Activated CD8-positive, alpha-beta memory T cell treated with anti-CD3 and anti-CD28 coated beads for 36 hours (primary cell): ENCODE measurements at regions not wholly inside any gene's neighbourhood (a gene's known extent, or its start where the extent isn't known, plus 50 kb on each side); places are given as distances from the start of the nearest gene placed in this dataset.
"Not testable (repeated sequence)": the region's sequence is repeated elsewhere in the genome, so short reads cannot be mapped to it uniquely, and the experiment has no call there.

Experiments used
- CTCF ChIA-PET: fragments of 350-600 bp; sonication (Branson Sonifier 250); formaldehyde crosslinking; loops from one replicate; lab custom pipeline; 2021; ENCODE audit warnings: antibody characterized with exemption; lab: Charles Lee
- POLR2A ChIA-PET: fragments of 350-600 bp; sonication (Branson Sonifier 250); formaldehyde crosslinking; loops from one replicate; lab custom pipeline; 2021; ENCODE audit warnings: antibody characterized with exemption; lab: Charles Lee

DNA sequence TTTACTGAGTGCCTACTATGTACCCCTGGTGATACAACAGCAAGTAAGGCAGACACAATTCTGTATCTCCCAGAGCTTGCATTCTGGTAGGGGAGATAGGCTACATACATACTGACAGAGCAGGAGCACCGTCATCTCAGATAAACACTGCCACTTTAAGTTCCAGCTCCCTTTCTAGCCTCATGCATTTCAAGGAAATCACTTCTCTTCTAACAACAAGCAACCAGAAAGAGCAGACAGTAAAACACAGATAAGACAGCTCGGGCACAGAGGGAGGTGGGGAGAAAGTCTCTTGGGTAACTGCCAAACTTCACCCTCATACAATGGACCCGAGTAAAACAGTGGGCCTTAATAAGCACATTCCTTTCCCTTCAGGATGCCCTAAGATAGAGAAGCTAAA, 169.6 kb downstream of the UTP18 start:
- CTCF ChIA-PET, POLR2A ChIA-PET: not testable (repeated sequence)

DNA sequence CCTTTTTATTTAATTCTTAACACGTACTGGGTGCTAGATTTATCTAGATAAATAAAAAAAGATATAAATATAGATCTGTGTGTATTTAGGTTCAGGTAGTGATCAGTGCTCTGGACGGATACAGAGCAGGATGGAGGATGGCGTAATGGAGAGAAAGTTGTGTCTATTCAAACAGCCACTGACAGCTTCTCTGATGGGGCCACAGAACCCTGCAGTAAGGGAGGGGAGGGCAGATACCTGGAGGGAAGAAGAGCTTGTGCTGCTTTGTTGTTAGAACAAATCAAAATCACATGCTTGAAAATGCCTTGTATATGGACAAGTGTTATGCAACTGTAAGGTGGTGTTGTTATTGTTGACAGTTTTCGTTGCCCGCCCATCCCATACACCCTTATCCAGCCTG, 170.2 kb downstream of the UTP18 start:
- CTCF ChIA-PET = no interaction called here

DNA sequence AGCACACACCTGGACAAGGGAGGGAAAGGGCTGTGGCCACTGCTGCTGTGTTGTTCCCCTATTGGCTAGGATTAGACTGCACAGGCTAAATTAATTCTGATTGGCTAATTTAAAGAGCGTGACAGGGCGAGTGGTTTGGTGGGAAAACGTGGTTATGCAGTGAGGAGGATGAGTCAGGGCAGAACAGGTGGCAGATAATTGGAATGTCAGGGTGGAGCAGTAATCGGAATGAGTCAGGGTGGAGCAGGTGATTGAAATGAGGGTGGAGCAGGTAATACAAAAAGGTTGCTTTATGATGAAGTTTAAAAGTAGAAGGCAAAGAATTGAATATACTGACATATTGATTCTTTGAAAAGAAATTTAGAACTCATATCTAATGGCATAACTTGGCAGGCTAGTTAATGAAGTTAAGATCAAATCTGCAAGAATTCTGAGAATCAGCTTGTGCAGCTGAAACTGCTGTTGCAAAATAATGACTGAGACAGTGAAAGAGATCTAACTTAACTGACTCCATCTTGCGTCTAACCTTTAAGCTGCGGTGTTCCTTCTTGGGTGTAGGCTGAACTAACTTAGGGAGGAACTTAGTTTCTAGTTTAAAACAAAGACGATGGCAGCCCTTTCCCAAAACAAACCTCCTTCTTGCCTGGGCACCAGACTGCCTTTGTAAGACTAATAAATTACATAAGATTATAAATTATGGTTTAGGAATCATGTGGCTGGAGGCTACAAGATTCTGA, 174.3 kb downstream of the UTP18 start:
- ChIA-PET POLR2A (no interaction called here), CTCF (no interaction called here)

More for the DNA sequence above, 170.2 kb downstream of the UTP18 start:
- POLR2A ChIA-PET = no interaction called here

DNA sequence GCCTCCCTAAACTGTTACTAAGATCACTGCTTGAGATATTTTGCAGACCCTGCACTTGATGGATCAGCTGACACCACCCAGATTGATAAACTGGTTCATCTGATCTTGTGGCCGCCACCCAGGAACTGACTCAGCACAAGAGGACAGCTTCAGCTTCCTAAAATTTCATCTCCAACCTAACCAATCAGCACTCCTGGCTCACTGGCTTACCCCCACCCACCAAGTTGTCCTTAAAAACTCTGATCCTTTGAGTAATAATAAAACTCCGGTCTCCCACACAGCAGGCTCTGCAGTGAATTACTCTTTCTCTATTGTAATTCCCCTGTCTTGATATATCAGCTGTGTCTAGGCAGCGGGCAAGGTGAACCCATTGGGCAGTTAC, 174.8 kb downstream of the UTP18 start:
- ChIA-PET POLR2A (no interaction called here), CTCF (no interaction called here)

DNA sequence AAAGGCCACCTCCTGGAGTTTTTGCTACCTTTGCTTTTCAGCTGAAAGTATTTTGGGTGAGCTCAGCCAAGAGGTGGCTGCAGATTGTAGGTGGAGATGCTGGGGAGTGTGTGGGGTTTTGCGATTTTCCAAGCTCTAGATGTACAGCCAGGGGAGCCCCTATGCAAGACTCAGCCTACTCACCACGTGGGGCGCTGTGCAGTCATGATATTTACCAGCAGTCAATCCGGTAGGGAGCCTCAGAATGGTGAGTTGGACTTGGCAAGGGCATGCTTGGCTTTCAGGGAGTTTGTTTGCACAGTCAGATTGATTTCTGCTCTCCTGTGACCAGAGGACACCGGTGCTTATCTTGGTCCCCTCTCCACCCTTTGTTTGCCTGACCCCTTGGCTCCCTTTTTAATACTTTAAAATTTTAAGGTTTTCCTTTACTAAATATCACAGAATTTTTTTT, 175.3 kb downstream of the UTP18 start:
- CTCF ChIA-PET = interaction anchor here (1.1 kb wide), 1 partner anchor 26 kb away, joined by 3 read pairs; no protein-coding TSS in a partner anchor
- POLR2A ChIA-PET = no interaction called here

DNA sequence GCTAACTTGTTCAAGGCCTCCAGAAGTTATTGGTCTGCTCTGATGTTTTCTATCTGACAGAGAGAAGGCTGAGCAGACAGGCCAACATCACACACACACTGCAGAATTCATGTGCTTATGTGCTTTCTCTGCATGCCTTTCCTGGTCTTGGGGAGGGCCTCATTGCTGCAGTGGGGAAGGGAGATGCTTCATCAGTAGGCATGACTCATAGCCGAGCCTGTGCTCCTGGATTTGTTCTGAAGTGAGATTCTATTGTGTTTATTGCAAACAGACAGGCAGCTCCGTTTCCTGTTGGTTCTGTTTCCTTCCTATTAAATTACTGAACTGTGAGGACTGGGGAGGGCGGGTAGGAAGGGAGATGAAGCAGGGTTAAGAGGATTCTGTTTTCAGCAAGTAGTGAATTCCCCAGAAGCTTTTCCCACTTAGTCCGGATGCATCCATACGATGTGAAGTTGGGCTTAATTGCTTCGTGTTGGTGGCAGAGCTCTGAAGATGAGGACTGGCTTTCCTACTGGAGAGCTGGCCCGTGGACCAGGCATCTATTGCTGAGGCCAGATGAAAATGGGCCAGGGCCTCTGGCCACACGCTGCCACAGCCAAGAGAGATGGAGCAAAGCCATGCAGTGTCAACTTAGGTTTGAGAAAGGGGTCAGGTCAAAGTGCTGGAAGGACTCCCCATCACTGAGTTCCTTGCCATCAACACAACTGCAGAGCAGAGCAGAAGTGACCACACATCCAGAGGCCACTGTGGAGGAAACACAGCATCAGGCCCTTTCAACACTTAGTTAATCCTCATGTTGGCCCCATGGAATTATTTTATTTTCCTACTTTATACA, 179.3 kb downstream of the UTP18 start:
- ChIA-PET CTCF (no interaction called here), POLR2A (no interaction called here)

DNA sequence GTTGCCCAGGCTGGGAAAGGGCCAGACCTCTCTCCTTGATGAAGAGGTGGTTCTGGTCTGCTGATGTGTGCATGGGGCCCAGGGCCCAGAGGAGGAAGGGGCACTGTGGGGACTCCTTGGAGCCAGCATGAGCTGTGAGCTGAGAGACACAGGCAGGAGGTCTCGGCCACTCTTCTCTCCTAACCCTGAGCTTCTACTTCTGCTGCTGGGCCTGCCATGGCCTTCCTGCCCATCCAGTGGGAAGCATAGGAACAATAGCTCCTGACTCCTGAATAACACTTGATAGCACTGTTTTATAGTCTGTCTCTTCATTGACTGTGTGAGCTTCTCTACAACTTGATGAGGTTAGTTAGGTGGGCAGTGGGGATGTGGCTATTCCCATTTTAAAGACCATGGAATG, 181.1 kb downstream of the UTP18 start:
- POLR2A ChIA-PET = no interaction called here
- CTCF ChIA-PET = interaction anchor here (0.9 kb wide), 1 partner anchor 70 kb away, joined by 3 read pairs; no protein-coding TSS in a partner anchor

DNA sequence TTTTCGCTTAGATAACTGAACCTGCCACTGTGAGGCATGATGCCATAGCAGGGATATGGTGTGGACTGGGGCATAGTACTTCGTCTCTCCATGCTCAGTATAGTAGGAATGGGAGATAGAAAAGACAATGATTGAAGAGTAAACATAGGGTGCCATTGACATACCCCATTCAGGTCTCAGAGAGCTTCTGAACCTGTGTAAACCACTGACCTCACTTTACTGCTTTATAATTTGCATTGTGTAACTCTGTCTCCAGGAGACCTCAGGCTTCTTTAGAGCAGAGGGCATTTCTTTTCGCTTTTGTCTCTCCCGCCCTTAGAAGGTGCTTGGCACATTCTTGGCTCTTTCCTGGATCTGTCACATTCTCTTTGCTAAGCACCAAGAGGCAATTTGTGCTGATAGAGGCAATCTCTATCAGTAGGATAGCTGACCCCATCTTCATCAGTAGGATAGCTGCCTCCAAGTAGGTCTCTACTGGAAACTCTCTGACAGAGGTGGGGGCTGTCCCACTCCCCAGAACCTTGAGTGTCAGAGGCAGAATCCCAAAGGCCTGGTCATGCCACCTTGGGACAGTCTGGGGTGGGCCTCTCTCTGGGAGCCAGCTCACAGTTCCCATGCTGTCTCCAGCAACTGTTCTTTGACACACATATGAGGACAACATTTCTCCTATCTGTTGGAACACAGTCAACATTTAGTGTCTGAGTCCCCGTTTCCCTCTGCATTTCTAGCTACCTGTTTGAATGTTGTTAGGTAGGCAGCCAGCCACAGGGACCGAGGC, 181.9 kb downstream of the UTP18 start:
- ChIA-PET CTCF (interaction anchor here (0.9 kb wide), 1 partner anchor 71 kb away, joined by 3 read pairs; no protein-coding TSS in a partner anchor), POLR2A (no interaction called here)

DNA sequence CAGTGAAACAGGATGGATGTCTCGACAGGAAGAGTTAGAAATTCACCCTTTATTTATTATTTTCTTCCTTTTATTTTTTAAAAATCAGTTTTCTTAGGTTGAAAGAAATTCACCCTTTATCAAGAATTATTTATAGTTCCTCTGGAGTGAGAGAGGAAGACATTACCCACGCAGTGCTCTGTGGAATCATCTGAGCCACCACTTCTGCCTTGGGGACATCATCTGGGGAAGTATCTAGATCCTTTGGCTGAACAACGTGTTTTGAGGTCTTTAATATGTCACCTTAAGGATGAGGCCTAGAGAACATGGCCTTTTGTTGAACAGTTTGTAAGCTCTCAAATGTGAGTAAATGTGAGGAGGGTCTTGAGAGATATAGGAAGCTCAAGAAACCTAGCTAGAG, 183.3 kb downstream of the UTP18 start:
- POLR2A ChIA-PET = no interaction called here
- CTCF ChIA-PET = no interaction called here

DNA sequence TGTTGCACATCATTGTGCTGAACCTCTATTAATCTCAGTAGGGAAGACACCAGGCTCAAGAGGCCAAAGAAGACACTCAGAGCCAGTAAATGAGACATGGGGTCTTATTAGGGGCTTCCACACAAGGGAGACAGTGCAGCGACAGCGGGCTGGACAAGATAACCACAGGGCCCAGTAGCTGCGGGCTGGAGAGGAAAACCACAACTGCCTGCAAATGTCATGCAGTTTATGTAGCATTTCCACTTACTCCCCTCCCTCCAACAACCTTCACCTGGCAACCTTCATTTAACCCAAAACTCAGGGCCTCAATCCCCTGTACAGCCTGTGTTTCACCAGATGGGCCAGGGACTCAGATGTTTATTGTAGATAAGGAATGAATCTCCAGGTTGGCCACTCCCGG, 185.6 kb downstream of the UTP18 start:
- POLR2A ChIA-PET = no interaction called here
- CTCF ChIA-PET = no interaction called here

DNA sequence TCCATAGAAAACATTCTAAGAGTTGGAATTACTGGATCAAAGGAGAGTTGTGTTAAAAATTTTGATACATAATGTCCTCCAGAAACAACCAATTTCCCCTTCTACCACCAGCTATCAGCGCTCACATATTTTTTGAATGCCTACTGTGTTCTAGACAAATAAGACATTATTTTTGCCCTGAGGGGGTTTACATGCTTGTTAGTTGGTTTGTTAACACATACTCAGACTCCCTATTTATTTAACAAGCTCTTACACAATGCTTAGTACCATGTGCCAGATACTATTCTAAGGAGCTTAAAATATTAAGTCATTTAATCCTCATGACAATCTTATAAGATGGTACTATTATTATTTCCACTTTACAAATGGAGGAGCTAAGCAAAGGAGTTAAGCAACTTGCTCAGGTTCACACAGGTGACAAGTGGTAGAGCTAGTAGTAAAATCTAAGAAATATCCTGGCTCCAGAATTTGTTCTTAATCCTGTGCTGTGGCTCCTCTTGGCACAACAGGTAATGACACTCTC, 194.2 kb downstream of the UTP18 start:
- ChIA-PET POLR2A (no interaction called here), CTCF (no interaction called here)

DNA sequence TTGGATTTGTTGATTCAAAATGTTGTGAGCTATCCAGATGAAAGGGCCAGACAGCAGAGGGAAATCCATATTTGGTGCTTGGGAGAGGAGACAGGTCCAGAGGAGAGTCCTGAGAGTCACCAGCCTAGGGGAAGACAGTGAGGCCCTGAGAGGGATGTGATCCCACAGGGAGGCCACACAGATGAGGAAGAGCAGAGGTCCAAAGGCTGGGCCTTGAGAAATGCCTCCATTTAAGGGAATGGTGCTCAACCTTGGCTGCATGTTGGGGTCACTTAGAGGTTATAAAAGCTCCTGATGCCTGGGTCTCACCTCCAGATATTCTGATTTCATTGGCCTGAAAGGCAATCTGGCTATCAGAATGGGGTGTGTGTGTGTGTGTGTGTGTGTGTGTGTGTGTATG, 194.9 kb downstream of the UTP18 start:
- CTCF ChIA-PET = no interaction called here
- POLR2A ChIA-PET = no interaction called here

DNA sequence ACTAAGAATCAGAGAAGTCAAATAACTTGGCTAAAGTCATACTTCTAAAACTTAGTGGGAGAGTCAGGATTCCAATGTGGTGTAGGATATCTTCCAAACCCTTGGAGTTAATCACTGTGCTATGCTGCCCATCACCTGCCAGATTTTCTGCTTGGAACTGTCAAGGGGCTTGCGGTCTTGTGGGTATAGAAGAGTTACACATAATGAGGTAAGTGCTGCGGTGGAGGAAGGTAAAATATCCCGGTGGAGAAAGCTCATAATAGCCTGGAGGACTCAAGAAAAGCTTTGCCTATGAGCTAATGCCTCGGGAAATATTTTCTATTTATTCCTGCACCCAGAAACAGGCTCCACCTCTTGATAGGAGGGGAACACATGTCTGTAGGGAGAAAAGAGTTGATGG, 195.6 kb downstream of the UTP18 start:
- ChIA-PET CTCF (no interaction called here), POLR2A (no interaction called here)

DNA sequence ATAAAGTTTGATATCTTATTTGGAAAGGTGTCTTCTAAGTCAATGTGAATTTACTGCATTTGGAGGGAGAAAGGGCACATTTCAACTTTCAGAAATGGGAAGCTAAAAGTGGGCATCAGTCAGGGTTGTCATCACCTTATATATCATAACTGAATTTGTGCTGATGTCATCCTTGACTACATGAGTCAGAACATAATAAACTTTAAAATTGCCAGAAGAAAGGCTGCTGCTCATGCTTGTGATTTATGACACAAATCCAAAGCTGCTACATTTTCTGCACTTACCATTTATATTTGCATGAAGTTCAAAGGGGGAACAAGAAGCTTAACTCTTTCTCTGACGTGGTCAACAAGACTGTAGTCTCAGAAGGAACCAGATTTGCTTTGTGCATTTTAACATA, 196.6 kb downstream of the UTP18 start:
- CTCF ChIA-PET = no interaction called here

DNA sequence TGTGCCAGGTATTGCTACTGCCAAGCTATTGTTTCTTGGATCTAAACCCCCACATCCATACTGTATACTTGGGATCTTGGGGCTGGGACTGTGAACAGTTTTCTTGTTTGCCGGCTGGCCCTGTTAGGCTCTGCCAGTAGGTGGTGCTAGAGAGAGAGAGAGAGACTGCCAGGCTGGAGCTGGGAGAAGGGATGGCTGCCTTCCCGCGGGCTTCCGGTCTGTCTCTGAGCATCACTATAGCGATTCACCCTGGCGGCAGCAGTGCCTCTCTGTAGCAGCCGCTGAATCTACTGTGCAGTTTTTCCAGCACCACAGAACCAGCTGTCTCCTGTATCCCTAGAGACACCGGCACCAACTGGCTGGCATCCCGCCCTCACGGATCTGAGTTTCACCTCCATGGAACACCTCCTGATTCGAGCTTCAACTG, 201.2 kb downstream of the UTP18 start:
- POLR2A ChIA-PET = no interaction called here
- CTCF ChIA-PET = interaction anchor here (0.5 to 2.0 kb wide), 5 partner anchors 9 to 796 kb away, joined by 3 to 5 read pairs (median 3); no protein-coding TSS in a partner anchor

More for the DNA sequence above, 196.6 kb downstream of the UTP18 start:
- POLR2A ChIA-PET = no interaction called here

DNA sequence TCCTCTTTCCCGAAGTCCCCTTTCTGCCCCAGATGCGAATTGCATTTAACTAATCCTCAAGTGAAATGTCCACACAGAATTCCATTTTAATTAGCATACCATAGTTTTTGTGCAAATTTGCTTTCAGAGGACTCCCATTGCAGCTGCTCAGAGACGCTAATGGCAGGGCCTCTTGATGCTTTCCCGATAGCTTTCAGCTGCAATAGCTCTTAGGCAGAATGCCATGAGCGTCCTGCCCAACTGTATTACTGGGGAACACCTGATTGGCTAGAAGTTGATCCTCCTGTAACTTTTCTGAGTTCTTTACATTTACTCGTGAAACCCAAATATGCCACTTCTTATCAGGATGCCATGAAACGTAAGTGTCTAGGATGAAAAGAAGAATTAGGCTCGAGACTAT, 203.0 kb downstream of the UTP18 start:
- ChIA-PET POLR2A (no interaction called here), CTCF (no interaction called here)

DNA sequence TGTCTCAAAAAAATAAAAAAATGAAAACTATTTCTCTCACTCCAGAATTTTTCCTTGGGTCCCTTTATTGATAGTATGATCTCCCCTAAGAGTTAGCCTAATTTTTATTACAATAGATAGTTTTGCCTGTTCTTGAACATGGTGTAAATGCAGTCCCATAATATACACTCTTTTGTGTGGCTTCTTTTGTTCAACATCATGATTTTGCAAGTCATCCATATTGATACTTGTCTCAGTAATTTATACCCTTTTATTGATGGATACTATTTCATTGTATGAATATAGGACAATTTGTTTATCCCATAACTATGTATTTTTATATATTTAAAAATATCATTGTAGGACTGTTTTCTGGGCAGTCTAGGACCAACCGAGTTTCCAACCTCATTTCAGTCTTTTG, 207.0 kb downstream of the UTP18 start:
- POLR2A ChIA-PET = no interaction called here
- CTCF ChIA-PET = no interaction called here

DNA sequence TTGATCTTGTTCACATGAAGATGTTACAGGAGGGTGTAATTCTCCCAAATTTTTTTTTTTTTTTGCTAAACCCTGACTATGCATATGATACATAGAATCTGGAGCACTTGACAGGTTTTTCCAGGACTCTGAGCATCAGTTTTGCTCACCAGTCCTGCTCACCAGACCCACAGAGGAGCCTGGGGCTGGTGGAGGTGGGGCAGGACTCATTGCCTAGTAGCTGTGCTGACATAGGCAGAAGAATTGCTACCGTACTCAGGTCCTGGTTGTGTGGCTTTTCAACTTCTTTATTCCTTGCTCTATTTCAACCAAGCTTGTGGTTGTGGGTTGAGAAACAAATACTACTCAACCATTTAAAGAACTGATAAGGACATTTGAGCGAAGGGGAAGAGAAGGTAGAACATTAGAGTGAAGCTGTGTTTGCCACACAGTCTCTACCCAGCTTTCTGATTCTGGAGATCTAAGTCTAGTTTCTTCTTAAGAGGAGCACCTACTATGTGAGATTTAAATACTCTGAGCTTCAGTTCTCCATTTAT, 212.4 kb downstream of the UTP18 start:
- POLR2A ChIA-PET = no interaction called here

DNA sequence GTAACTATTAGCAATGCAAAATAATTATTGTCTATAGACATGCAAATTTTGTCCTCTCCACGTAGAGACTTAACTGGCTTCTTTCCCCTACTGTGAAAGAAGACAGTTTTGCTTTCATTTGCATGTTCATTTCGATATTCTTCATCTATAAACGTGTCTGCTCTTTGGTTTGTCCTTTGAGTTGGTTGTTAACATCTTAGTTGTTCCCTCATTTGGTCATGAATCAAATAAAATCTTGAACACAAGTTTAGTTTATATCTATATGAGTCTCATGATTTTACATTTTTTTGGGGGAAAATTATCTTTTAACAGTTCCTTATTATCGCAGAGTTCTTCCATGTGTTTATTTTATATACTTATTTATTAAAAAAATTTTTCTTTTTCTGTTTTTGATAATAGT, 214.4 kb downstream of the UTP18 start:
- ChIA-PET CTCF (interaction anchor here (0.6 to 1.2 kb wide), 2 partner anchors 14 to 65 kb away, joined by 3 to 5 read pairs; no protein-coding TSS in a partner anchor), POLR2A (no interaction called here)

More for the DNA sequence above, 212.4 kb downstream of the UTP18 start:
- CTCF ChIA-PET = interaction anchor here (1.3 kb wide), 1 partner anchor 11 kb away, joined by 3 read pairs; no protein-coding TSS in a partner anchor
